Upper lobe of left lung (tissue), 4 donors: ENCODE measurements at regions not wholly inside any gene's neighbourhood (a gene's known extent, or its start where the extent isn't known, plus 50 kb on each side); places are given as distances from the start of the nearest gene placed in this dataset.

ENCODE experiments used
- CTCF ChIP-seq, 6 experiments: fragments of 450-650 bp in 4 of 6; fragments of 200-600 bp in 2 of 6; sonication (generic) in 2 of 6; IDR thresholded peaks; one replicate each; pipeline ENCODE4 v1.5.1; 2016 to 2019; ENCODE audit warnings: antibody characterized with exemption in 6 of 6
- EP300 ChIP-seq, 4 donors: sonication (generic); formaldehyde crosslinking; IDR thresholded peaks; one replicate each; pipeline ENCODE4 v1.5.1; 2017; ENCODE audit warnings: antibody characterized with exemption in 4 of 4, control low read depth in 2 of 4
- POLR2AphosphoS5 ChIP-seq, 2 donors: sonication (generic); formaldehyde crosslinking; IDR thresholded peaks; one replicate each; pipeline ENCODE4 v1.5.1; 2017; ENCODE audit warnings: antibody characterized with exemption in 2 of 2

GRCh38 chr2:41678639-41679038 is 369.2 kb upstream of the PKDCC start:
- TF ChIP-seq CTCF (IDR thresholded peaks at IDR 0.05) = no peak
- TF ChIP-seq POLR2AphosphoS5 (IDR thresholded peaks at IDR 0.05) = no peak
- no peak for TF ChIP-seq EP300 (IDR thresholded peaks at IDR 0.05)
